GM23338 (cell line): ENCODE measurements at regions not wholly inside any gene's neighbourhood (a gene's known extent, or its start where the extent isn't known, plus 50 kb on each side); places are given as distances from the start of the nearest gene placed in this dataset.

ENCODE experiments used
- CREB1 ChIP-seq: fragments of 250-450 bp; sonication (Bioruptor Pico); IDR thresholded peaks from 2 replicates; pipeline ENCODE4 v1.5.0; 2020; ENCODE audit warnings: low read depth, mild to moderate bottlenecking, moderate library complexity
- CTCF ChIP-seq, 2 experiments: fragments of 200-600 bp in 1 of 2; sonication (generic) in 1 of 2; conservative IDR thresholded peaks; 2 replicates each; pipeline versions ENCODE4 v1.5.1 to v1.6.1; 2016 to 2017; ENCODE audit warnings: antibody characterized with exemption in 2 of 2, low read depth in 2 of 2, mild to moderate bottlenecking in 2 of 2, moderate library complexity in 1 of 2
- ETS1 ChIP-seq: IDR thresholded peaks from 2 replicates; pipeline ENCODE4 v1.6.1; 2016; ENCODE audit warnings: antibody characterized with exemption
- EZH2 ChIP-seq: fragments of 200-600 bp; sonication (generic); IDR thresholded peaks from one replicate; pipeline ENCODE4 v1.8.0; 2017; ENCODE audit warnings: antibody characterized with exemption, mild to moderate bottlenecking, low read depth; ENCODE audit not compliant: unreplicated experiment
- EZH2phosphoT487 ChIP-seq: fragments of 200-600 bp; sonication (generic); IDR thresholded peaks from one replicate; pipeline ENCODE4 v1.8.1; 2018; ENCODE audit warnings: antibody characterized with exemption; ENCODE audit not compliant: unreplicated experiment
- JUNB ChIP-seq: IDR thresholded peaks from one replicate; pipeline ENCODE4 v1.6.1; 2016; ENCODE audit warnings: antibody characterized with exemption; ENCODE audit not compliant: unreplicated experiment
- NANOG ChIP-seq: IDR thresholded peaks from 2 replicates; pipeline ENCODE4 v1.6.1; 2016; ENCODE audit warnings: antibody characterized with exemption, borderline replicate concordance
- POLR2AphosphoS5 ChIP-seq: IDR thresholded peaks from 2 replicates; pipeline ENCODE4 v1.6.1; 2016; ENCODE audit warnings: antibody characterized with exemption, low read depth
- REST ChIP-seq: IDR thresholded peaks from one replicate; pipeline ENCODE4 v1.6.1; 2018; ENCODE audit warnings: antibody characterized with exemption; ENCODE audit not compliant: unreplicated experiment
- ZNF462 ChIP-seq: fragments of 250-450 bp; sonication (Bioruptor Pico); IDR thresholded peaks from 2 replicates; pipeline ENCODE4 v1.5.0; 2020; ENCODE audit warnings: mild to moderate bottlenecking, moderate library complexity

- TF ChIP-seq CREB1 (no peak), ETS1 (no peak), EZH2 (no peak), CTCF (conservative IDR thresholded peaks at IDR 0.05; ENCODE audit: low read depth in 2 of 2) (no peak), EZH2phosphoT487 (no peak), NANOG (no peak), REST (no peak), POLR2AphosphoS5 (no peak), JUNB (no peak), ZNF462 (no peak)
Observed at GRCh38 chr14:28307506-28307905, 459.1 kb upstream of the FOXG1 start.
